ENCODE measurements at regions not wholly inside any gene's neighbourhood (a gene's known extent, or its start where the extent isn't known, plus 50 kb on each side); places are given as distances from the start of the nearest gene placed in this dataset.

DNA sequence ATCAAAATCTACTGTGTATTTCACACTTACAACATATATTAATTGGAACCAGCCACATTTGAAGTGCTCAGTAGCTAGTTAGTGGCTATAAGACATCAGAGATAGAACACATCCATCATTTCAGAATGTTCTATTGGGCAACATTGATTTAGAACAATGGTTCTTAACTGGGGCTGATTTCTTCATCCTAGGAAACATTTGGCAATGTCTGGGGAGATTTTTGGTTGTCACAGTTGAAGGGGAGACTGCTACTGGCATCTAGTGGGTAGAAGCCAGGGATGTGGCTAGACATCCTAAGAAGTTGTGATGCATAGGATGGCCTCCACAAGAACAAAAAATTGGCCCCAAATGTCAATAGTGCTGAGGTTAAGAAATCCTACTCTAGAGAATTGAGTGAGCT lies 132.5 kb downstream of the OLIG3 start:
- Histone ChIP-seq H3K9me3 (no peaks in the 10 kb centered on the region), H3K27ac (no peak overlapping the region), H3K27me3 (no peaks in the 10 kb centered on the region), H3K36me3 (no peaks in the 10 kb centered on the region), H3K4me3 (no peak overlapping the region), H3K4me1 (no peaks in the 10 kb centered on the region)
- ATAC-seq (no peak), DNase-seq (no peak)
- TF ChIP-seq, protein P1, sequence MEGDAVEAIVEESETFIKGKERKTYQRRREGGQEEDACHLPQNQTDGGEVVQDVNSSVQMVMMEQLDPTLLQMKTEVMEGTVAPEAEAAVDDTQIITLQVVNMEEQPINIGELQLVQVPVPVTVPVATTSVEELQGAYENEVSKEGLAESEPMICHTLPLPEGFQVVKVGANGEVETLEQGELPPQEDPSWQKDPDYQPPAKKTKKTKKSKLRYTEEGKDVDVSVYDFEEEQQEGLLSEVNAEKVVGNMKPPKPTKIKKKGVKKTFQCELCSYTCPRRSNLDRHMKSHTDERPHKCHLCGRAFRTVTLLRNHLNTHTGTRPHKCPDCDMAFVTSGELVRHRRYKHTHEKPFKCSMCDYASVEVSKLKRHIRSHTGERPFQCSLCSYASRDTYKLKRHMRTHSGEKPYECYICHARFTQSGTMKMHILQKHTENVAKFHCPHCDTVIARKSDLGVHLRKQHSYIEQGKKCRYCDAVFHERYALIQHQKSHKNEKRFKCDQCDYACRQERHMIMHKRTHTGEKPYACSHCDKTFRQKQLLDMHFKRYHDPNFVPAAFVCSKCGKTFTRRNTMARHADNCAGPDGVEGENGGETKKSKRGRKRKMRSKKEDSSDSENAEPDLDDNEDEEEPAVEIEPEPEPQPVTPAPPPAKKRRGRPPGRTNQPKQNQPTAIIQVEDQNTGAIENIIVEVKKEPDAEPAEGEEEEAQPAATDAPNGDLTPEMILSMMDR (IDR thresholded peaks at IDR 0.05) = no peak
- intact Hi-C loops (cut with DNase I) = no loop called here

GRCh38 chr6:137358273-137358672 lies 135.9 kb downstream of the OLIG3 start:
- no peaks in the 10 kb centered on the region for H3K4me1 ChIP-seq
- TF ChIP-seq, protein P1 (IDR thresholded peaks at IDR 0.05) = no peak
- H3K9me3 ChIP-seq = no peaks in the 10 kb centered on the region
- no peaks in the 10 kb centered on the region for H3K36me3 ChIP-seq
- no peak overlapping the region for H3K27ac ChIP-seq
- ATAC-seq = no peak
- DNase-seq = no peak
- no peak overlapping the region for H3K4me3 ChIP-seq
- H3K27me3 ChIP-seq = no peaks in the 10 kb centered on the region
- intact Hi-C loops (cut with DNase I) = no loop called here

GRCh38 chr6:137357948-137358266 lies 136.3 kb downstream of the OLIG3 start:
- Histone ChIP-seq H3K27ac (no peak overlapping the region), H3K4me3 (no peak overlapping the region), H3K36me3 (no peaks in the 10 kb centered on the region), H3K4me1 (no peaks in the 10 kb centered on the region), H3K9me3 (no peaks in the 10 kb centered on the region), H3K27me3 (no peaks in the 10 kb centered on the region)
- intact Hi-C loops (cut with DNase I) = no loop called here
- no peak for ATAC-seq
- TF ChIP-seq, protein P1 (IDR thresholded peaks at IDR 0.05) = no peak
- DNase-seq = no peak

DNA sequence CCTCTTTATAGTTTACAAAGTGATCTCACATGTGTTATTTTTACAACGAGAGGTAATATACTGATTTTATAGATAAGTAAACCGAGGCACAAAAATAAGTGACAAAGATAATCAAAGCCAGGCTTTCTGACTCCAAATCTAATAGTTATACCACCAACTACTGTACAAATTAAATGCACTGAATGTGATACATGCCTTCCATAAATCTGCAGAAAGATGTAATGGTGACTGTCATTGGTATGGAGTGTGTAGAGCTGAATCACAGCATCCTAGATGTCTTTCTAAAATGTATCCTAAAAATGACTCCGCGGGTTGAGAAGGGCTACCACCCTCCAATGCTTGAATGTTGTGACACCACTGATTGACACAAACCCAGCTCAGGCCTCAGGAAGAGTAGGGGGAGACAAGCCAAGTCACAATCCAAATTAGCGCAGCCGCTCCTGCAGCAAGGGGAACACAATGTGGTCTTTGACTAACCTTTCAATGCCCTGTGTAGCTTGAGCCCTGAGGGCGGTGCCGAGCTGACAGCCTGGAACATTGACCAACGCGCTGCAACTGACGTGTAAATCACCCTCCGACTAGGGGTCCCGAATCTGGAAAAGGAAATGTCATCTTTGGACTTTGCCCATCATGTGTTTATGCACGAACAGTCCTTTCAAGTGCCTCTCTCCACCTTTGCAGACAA lies 136.8 kb downstream of the OLIG3 start:
- no peak for ATAC-seq
- TF ChIP-seq, protein P1 (IDR thresholded peaks at IDR 0.05) = no peak
- H3K4me3 ChIP-seq = no peak overlapping the region
- no peaks in the 10 kb centered on the region for H3K36me3 ChIP-seq
- H3K27me3 ChIP-seq = no peaks in the 10 kb centered on the region
- intact Hi-C loops (cut with DNase I) = no loop called here
- H3K9me3 ChIP-seq = no peaks in the 10 kb centered on the region
- no peak overlapping the region for H3K27ac ChIP-seq
- no peaks in the 10 kb centered on the region for H3K4me1 ChIP-seq
- no peak for DNase-seq

GRCh38 chr6:137353842-137354397 lies 134.7 kb upstream of the IFNGR1 start:
- Histone ChIP-seq H3K4me1 (no peaks in the 10 kb centered on the region), H3K4me3 (no peak overlapping the region), H3K27ac (no peak overlapping the region), H3K27me3 (no peaks in the 10 kb centered on the region), H3K36me3 (no peaks in the 10 kb centered on the region), H3K9me3 (no peaks in the 10 kb centered on the region)
- intact Hi-C loops (cut with DNase I) = no loop called here
- DNase-seq = no peak
- TF ChIP-seq, protein P1 (IDR thresholded peaks at IDR 0.05) = no peak
- no peak for ATAC-seq

- ATAC-seq (no peak), DNase-seq (no peak)
- Histone ChIP-seq H3K9me3 (no peaks in the 10 kb centered on the region), H3K27ac (no peak overlapping the region), H3K4me1 (no peaks in the 10 kb centered on the region), H3K36me3 (no peaks in the 10 kb centered on the region), H3K27me3 (no peaks in the 10 kb centered on the region), H3K4me3 (no peak overlapping the region)
- intact Hi-C loops (cut with DNase I) = no loop called here
- TF ChIP-seq, protein P1 (IDR thresholded peaks at IDR 0.05) = no peak
Observed at GRCh38 chr6:137353346-137353745, 134.2 kb upstream of the IFNGR1 start.

All from upper lobe of right lung (tissue), 1 donor.